Panc1 (cell line): ENCODE measurements at regions not wholly inside any gene's neighbourhood (a gene's known extent, or its start where the extent isn't known, plus 50 kb on each side); places are given as distances from the start of the nearest gene placed in this dataset.

Experiments used
- ATAC-seq: fragments of 200-7000 bp; cut with Tn5 transposase; 2 replicates; pipeline ENCODE4 v1.9.1; 2020; ENCODE audit warnings: mild to moderate bottlenecking, moderate library complexity
- BruUV-seq: library from RNA; stranded (reverse); fragments of 400-500 nt; replicated peaks from 2 replicates; lab custom pipeline; 2021; lab: Mats Ljungman, UMichigan
- CTCF ChIA-PET: fragments of 300-600 bp; sonication (Branson Sonifier 250); formaldehyde crosslinking; loops from one replicate; lab custom pipeline; 2022; ENCODE audit warnings: antibody characterized with exemption; lab: Charles Lee
- POLR2A ChIA-PET: fragments of 300-600 bp; sonication (Branson Sonifier 250); formaldehyde crosslinking; loops from one replicate; lab custom pipeline; 2022; ENCODE audit warnings: antibody characterized with exemption; lab: Charles Lee
- DNase-seq: peaks from one replicate; pipeline ENCODE4 v3.0.0-alpha.2; 2010; ENCODE audit warnings: low read depth, low spot score
- H3K27ac ChIP-seq: 2 replicates; pipeline ENCODE4 v1.5.1; 2011; ENCODE audit warnings: mild to moderate bottlenecking, low read length, inconsistent platforms
- H3K27me3 ChIP-seq: fragments of 200-500 bp; sonication (Bioruptor generic); 2 replicates; pipeline ENCODE4 v1.6.0; 2014; ENCODE audit warnings: low read length, inconsistent platforms; ENCODE audit not compliant: control insufficient read depth, insufficient read depth
- H3K36me3 ChIP-seq: fragments of 200-500 bp; sonication (Bioruptor generic); 2 replicates; pipeline ENCODE4 v1.5.1; 2014; ENCODE audit warnings: inconsistent platforms, mild to moderate bottlenecking, low read length, moderate library complexity; ENCODE audit not compliant: control insufficient read depth, insufficient read depth
- H3K4me1 ChIP-seq: 2 replicates; pipeline ENCODE4 v1.5.1; 2011; ENCODE audit warnings: inconsistent platforms, mild to moderate bottlenecking, low read length, moderate library complexity; ENCODE audit not compliant: control insufficient read depth, insufficient read depth
- H3K4me3 ChIP-seq, 2 experiments: 2 replicates each; pipeline ENCODE4 v1.5.1; 2011 to 2012; ENCODE audit warnings: low read depth in 2 of 2, low read length in 2 of 2, mild to moderate bottlenecking in 2 of 2, inconsistent platforms in 1 of 2, moderate library complexity in 1 of 2
- H3K9me3 ChIP-seq: fragments of 200-500 bp; sonication (Bioruptor generic); 2 replicates; pipeline ENCODE4 v1.5.1; 2014; ENCODE audit warnings: low read depth, mild to moderate bottlenecking, inconsistent platforms, low read length, moderate library complexity; ENCODE audit not compliant: control insufficient read depth, insufficient read depth
- CTCF ChIP-seq: fragments of 450-650 bp; IDR thresholded peaks from 2 replicates; pipeline ENCODE4 v1.5.1; 2017; ENCODE audit warnings: mild to moderate bottlenecking
- POLR2AphosphoS5 ChIP-seq: IDR thresholded peaks from 2 replicates; pipeline ENCODE4 v1.6.1; 2012; ENCODE audit warnings: mild to moderate bottlenecking, low read depth, low read length, moderate library complexity
- REST ChIP-seq, 2 experiments: IDR thresholded peaks; 2 replicates each; pipeline ENCODE4 v1.6.1; 2011 to 2012; ENCODE audit warnings: low read depth in 2 of 2, control low read depth in 1 of 2, low read length in 1 of 2, mild to moderate bottlenecking in 1 of 2, moderate library complexity in 1 of 2; ENCODE audit not compliant: insufficient read depth in 1 of 2
- SIN3A ChIP-seq: IDR thresholded peaks from 2 replicates; pipeline ENCODE4 v1.6.1; 2012; ENCODE audit warnings: low read depth, mild to moderate bottlenecking, low read length, moderate library complexity, borderline replicate concordance; ENCODE audit not compliant: insufficient read depth
- TCF7L2 ChIP-seq: IDR thresholded peaks from 2 replicates; pipeline ENCODE4 v1.6.1; 2011; ENCODE audit warnings: mild to moderate bottlenecking, low read depth, low read length, inconsistent platforms
- in situ Hi-C: cut with HindIII; loops from 2 replicates; pipeline ENCODE4 v1.10.0; 2016; ENCODE audit warnings: low sequenced_read_pairs, low pct_unique_long_range_greater_than_20kb
- intact Hi-C: fragments of 100-400 bp; cut with micrococcal nuclease; formaldehyde crosslinking; loops from one replicate; pipeline ENCODE4 v1.10.0; 2022; ENCODE audit not compliant: unreplicated experiment

- CTCF ChIA-PET: no interaction called here
- Histone ChIP-seq H3K4me3 (no peak overlapping the region), H3K9me3 (no peaks in the 10 kb centered on the region), H3K36me3 (no peaks in the 10 kb centered on the region), H3K27me3 (no peaks in the 10 kb centered on the region), H3K27ac (no peak overlapping the region), H3K4me1 (no peaks in the 10 kb centered on the region)
- no TSS peak for BruUV-seq
- DNase-seq: no peak
- ATAC-seq: no peak
- POLR2A ChIA-PET: no interaction called here
- TF ChIP-seq SIN3A (no peak), POLR2AphosphoS5 (no peak), CTCF (no peak), TCF7L2 (no peak), REST (IDR thresholded peaks at IDR 0.05; ENCODE audit: insufficient read depth in 1 of 2, low read depth in 2 of 2, low read length in 1 of 2) (no peak)
- in situ Hi-C loops: no loop called here
- intact Hi-C loops: no loop called here
Observed at GRCh38 chr11:13831696-13832095, 130.8 kb upstream of the SPON1 start.

GRCh38 chr11:13834463-13834862, 128.1 kb upstream of the SPON1 start:
- ChIA-PET POLR2A (no interaction called here), CTCF (no interaction called here)
- Histone ChIP-seq H3K36me3 (no peaks in the 10 kb centered on the region), H3K9me3 (no peaks in the 10 kb centered on the region), H3K27ac (no peak overlapping the region), H3K4me1 (no peaks in the 10 kb centered on the region), H3K4me3 (no peak overlapping the region), H3K27me3 (no peaks in the 10 kb centered on the region)
- DNase-seq: no peak
- TF ChIP-seq CTCF (peak; percentile 39), SIN3A (no peak)
- no TSS peak for BruUV-seq
- intact Hi-C loops (no loop called here), in situ Hi-C loops (no loop called here)
- no peak for ATAC-seq
